ENCODE measurements at regions not wholly inside any gene's neighbourhood (a gene's known extent, or its start where the extent isn't known, plus 50 kb on each side); places are given as distances from the start of the nearest gene placed in this dataset.

DNA sequence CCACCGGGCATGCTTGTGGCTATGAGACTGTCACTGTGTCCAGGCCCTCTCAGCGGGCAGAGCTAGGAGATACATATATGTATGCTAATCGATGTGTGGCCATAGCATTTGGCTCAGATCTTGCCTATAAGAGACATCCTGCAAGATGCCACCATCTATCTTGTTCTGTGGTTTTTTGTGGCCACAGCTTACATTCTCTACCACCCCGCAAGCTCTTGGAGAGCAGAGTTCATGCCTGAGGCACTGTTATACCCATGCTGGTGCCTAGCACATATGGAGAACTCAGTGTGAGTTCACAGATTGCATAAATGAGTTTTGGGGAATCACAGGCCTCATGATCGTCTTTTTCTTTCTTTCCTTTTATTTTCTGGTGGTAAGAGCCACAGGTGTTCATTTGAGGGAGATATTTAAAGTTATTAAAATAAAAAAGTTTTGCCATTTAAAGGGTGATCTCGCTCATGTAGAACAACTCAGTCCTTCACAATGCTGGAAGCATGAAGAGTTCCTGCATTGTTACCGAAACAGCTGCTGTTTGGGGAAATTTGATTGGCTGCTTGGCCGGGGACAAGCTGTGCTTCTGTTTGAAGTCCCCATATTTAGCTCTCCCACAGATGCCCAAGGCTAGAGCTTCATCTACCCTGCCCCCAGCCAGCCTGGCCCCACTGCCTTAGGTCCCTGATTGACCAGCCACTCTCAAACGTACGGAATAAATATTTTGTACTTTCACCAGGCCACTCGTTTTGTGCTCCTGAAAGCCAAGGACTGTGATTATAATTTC is 169.2 kb upstream of the MAP1B start:
- no peak overlapping the region for H3K4me3 ChIP-seq (ENCODE audit: low read length in 3 of 3)
- H3K27me3 ChIP-seq (ENCODE audit: control insufficient read depth in 3 of 3, insufficient read depth in 3 of 3, low read length in 3 of 3), result no peaks in the 10 kb centered on the region
- H3K9ac ChIP-seq (ENCODE audit: low read depth in 1 of 3, low read length in 3 of 3), result no peak overlapping the region
- no peak overlapping the region for H3K27ac ChIP-seq (ENCODE audit: low read depth, low read length)
- peaks cover 0 to 2% (median 0%) of the 10 kb centered on the region in 3 donors for H3K9me3 ChIP-seq (ENCODE audit: control insufficient read depth in 3 of 3, low read length in 3 of 3)
- no peaks in the 10 kb centered on the region for H3K36me3 ChIP-seq (ENCODE audit: control insufficient read depth in 3 of 3, insufficient read depth in 3 of 3, low read length in 3 of 3)
- H3K4me1 ChIP-seq (ENCODE audit: control insufficient read depth in 3 of 3, insufficient read depth in 3 of 3, low read length in 3 of 3), result peaks cover 0 to 4% (median 2%) of the 10 kb centered on the region in 3 donors

DNA sequence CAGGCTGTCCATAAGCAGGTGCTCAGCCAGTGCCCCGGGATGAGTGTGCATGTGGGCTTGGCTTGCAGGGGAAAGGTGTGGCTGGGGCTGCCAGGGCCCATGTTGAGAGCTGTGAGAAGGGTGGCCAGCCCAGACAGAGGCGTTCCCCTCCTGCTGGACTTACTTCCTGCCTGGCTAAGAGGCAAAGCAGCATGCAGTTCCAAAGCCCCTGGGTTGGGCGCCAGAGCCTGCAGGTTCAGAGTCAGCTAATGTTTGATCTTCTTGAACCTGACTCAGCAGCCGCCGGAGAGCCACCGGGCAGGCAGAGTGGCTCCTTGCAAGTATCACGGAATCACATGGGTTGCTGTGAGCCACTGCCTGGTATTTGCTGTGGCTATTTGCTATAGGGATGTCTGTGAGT is 168.4 kb upstream of the MAP1B start:
- Histone ChIP-seq H3K27ac (ENCODE audit: low read depth, low read length) (no peak overlapping the region), H3K4me1 (ENCODE audit: control insufficient read depth in 3 of 3, insufficient read depth in 3 of 3, low read length in 3 of 3) (no peaks in the 10 kb centered on the region), H3K4me3 (ENCODE audit: low read length in 3 of 3) (no peak overlapping the region), H3K36me3 (ENCODE audit: control insufficient read depth in 3 of 3, insufficient read depth in 3 of 3, low read length in 3 of 3) (no peaks in the 10 kb centered on the region), H3K9ac (ENCODE audit: low read depth in 1 of 3, low read length in 3 of 3) (no peak overlapping the region), H3K9me3 (ENCODE audit: control insufficient read depth in 3 of 3, low read length in 3 of 3) (no peaks in the 10 kb centered on the region), H3K27me3 (ENCODE audit: control insufficient read depth in 3 of 3, insufficient read depth in 3 of 3, low read length in 3 of 3) (no peaks in the 10 kb centered on the region)

DNA sequence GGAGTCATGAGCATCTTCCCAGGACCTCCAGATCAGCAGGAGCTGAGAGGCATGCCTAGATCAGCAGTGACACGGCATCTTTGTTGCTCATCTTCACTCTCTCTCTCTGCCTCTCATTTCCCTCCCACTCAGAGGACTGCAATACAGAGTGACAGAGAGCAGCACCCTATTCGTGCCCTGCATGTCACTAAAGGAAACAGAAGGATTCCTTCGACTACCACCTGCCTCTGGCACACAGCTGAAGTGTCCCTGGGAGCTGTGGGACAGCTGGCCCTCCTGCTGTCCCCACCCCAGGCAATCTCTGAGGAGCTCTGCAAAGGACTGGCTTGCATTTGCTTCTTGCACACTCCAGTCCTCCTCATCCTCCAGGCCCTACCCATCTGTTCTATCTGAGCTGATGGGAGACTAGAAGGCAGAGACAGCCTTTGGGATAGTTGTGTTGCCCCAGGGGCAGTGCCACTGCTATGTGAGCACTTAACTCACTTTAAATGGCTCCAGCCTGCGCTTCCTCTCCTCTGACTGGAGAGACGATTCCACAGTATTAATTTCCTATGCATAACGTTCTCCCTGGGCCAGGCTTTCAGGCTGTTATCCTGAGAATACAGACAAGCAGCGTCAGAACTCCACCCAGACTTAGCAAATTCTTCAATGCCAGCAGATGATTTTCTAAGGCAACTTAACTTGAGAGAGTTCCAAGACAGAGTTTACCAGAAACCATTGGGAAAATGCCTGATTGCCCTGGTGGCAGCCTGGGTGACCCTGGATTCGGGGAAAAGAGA is 167.6 kb upstream of the MAP1B start:
- H3K9ac ChIP-seq (ENCODE audit: low read depth in 1 of 3, low read length in 3 of 3), result no peak overlapping the region
- no peaks in the 10 kb centered on the region for H3K4me1 ChIP-seq (ENCODE audit: control insufficient read depth in 3 of 3, insufficient read depth in 3 of 3, low read length in 3 of 3)
- H3K4me3 ChIP-seq (ENCODE audit: low read length in 3 of 3), result no peak overlapping the region
- peaks cover 0 to 3% (median 0%) of the 10 kb centered on the region in 3 donors for H3K27me3 ChIP-seq (ENCODE audit: control insufficient read depth in 3 of 3, insufficient read depth in 3 of 3, low read length in 3 of 3)
- no peak overlapping the region for H3K27ac ChIP-seq (ENCODE audit: low read depth, low read length)
- H3K9me3 ChIP-seq (ENCODE audit: control insufficient read depth in 3 of 3, low read length in 3 of 3), result no peaks in the 10 kb centered on the region
- H3K36me3 ChIP-seq (ENCODE audit: control insufficient read depth in 3 of 3, insufficient read depth in 3 of 3, low read length in 3 of 3), result no peaks in the 10 kb centered on the region

GRCh38 chr5:71943874-71944273 is 163.4 kb upstream of the MAP1B start:
- Histone ChIP-seq H3K4me3 (ENCODE audit: low read length in 3 of 3) (no peak overlapping the region), H3K27me3 (ENCODE audit: control insufficient read depth in 3 of 3, insufficient read depth in 3 of 3, low read length in 3 of 3) (peaks cover 0 to 3% (median 0%) of the 10 kb centered on the region in 3 donors), H3K4me1 (ENCODE audit: control insufficient read depth in 3 of 3, insufficient read depth in 3 of 3, low read length in 3 of 3) (no peaks in the 10 kb centered on the region), H3K36me3 (ENCODE audit: control insufficient read depth in 3 of 3, insufficient read depth in 3 of 3, low read length in 3 of 3) (no peaks in the 10 kb centered on the region), H3K9ac (ENCODE audit: low read depth in 1 of 3, low read length in 3 of 3) (no peak overlapping the region), H3K27ac (ENCODE audit: low read depth, low read length) (no peak overlapping the region), H3K9me3 (ENCODE audit: control insufficient read depth in 3 of 3, low read length in 3 of 3) (peaks cover 0 to 3% (median 0%) of the 10 kb centered on the region in 3 donors)

GRCh38 chr5:71945436-71945835 is 161.8 kb upstream of the MAP1B start:
- peaks cover 0 to 3% (median 0%) of the 10 kb centered on the region in 3 donors for H3K27me3 ChIP-seq (ENCODE audit: control insufficient read depth in 3 of 3, insufficient read depth in 3 of 3, low read length in 3 of 3)
- no peaks in the 10 kb centered on the region for H3K36me3 ChIP-seq (ENCODE audit: control insufficient read depth in 3 of 3, insufficient read depth in 3 of 3, low read length in 3 of 3)
- H3K9ac ChIP-seq (ENCODE audit: low read depth in 1 of 3, low read length in 3 of 3), result no peak overlapping the region
- no peaks in the 10 kb centered on the region for H3K4me1 ChIP-seq (ENCODE audit: control insufficient read depth in 3 of 3, insufficient read depth in 3 of 3, low read length in 3 of 3)
- H3K4me3 ChIP-seq (ENCODE audit: low read length in 3 of 3), result no peak overlapping the region
- peaks cover 0 to 6% (median 0%) of the 10 kb centered on the region in 3 donors for H3K9me3 ChIP-seq (ENCODE audit: control insufficient read depth in 3 of 3, low read length in 3 of 3)
- H3K27ac ChIP-seq (ENCODE audit: low read depth, low read length), result no peak overlapping the region

GRCh38 chr5:71946343-71947030 is 160.8 kb upstream of the MAP1B start:
- Histone ChIP-seq H3K4me3 (ENCODE audit: low read length in 3 of 3) (no peak overlapping the region), H3K9ac (ENCODE audit: low read depth in 1 of 3, low read length in 3 of 3) (no peak overlapping the region), H3K27me3 (ENCODE audit: control insufficient read depth in 3 of 3, insufficient read depth in 3 of 3, low read length in 3 of 3) (peaks cover 0 to 3% (median 0%) of the 10 kb centered on the region in 3 donors)

DNA sequence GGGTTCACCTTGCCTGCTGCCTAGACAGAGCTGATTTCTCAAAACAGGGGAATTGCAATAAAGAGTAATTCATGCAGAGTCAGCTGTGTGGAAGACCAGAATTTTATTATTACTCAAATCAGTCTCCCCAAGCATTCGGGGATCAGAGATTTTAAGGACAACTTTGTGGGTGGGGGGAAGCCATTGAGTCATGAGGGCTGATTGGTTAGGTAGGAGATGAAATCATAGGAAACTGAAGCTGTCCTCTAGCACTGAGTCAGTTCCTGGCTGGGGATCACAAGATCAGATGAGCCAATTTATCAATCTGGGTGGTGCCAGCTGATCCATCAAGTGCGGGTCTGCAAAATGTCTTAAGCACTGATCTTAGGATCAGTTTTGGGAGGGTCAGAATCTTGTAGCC is 159.1 kb upstream of the MAP1B start:
- Histone ChIP-seq H3K27me3 (ENCODE audit: control insufficient read depth in 3 of 3, insufficient read depth in 3 of 3, low read length in 3 of 3) (peaks cover 0 to 3% (median 0%) of the 10 kb centered on the region in 3 donors), H3K27ac (ENCODE audit: low read depth, low read length) (no peak overlapping the region), H3K4me3 (ENCODE audit: low read length in 3 of 3) (no peak overlapping the region), H3K4me1 (ENCODE audit: control insufficient read depth in 3 of 3, insufficient read depth in 3 of 3, low read length in 3 of 3) (no peaks in the 10 kb centered on the region), H3K36me3 (ENCODE audit: control insufficient read depth in 3 of 3, insufficient read depth in 3 of 3, low read length in 3 of 3) (no peaks in the 10 kb centered on the region), H3K9ac (ENCODE audit: low read depth in 1 of 3, low read length in 3 of 3) (no peak overlapping the region), H3K9me3 (ENCODE audit: control insufficient read depth in 3 of 3, low read length in 3 of 3) (peaks cover 0 to 6% (median 0%) of the 10 kb centered on the region in 3 donors)

More at GRCh38 chr5:71946343-71947030, 160.8 kb upstream of the MAP1B start:
- Histone ChIP-seq H3K27ac (ENCODE audit: low read depth, low read length) (no peak overlapping the region), H3K9me3 (ENCODE audit: control insufficient read depth in 3 of 3, low read length in 3 of 3) (peaks cover 0 to 6% (median 0%) of the 10 kb centered on the region in 3 donors), H3K36me3 (ENCODE audit: control insufficient read depth in 3 of 3, insufficient read depth in 3 of 3, low read length in 3 of 3) (no peaks in the 10 kb centered on the region), H3K4me1 (ENCODE audit: control insufficient read depth in 3 of 3, insufficient read depth in 3 of 3, low read length in 3 of 3) (no peaks in the 10 kb centered on the region)

DNA sequence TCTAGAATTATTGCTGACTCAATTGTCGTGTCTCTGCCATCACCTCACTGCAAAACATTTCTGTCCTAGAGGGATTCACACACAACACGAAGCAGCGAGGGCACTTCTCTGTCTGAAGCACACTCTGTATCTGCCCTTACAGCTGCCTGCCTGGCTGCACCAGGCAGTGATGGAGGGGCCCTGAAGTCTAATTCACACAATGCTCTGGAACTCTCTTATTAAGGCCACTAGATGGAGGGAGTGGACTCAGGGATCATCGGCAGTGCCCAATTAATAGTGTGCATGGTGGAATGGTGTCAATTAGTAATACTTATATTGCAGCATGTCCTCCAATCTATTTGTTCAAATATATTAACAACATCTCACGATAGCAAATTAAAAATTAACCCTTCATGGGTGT is 157.5 kb upstream of the MAP1B start:
- no peaks in the 10 kb centered on the region for H3K4me1 ChIP-seq (ENCODE audit: control insufficient read depth in 3 of 3, insufficient read depth in 3 of 3, low read length in 3 of 3)
- H3K27ac ChIP-seq (ENCODE audit: low read depth, low read length), result no peak overlapping the region
- H3K4me3 ChIP-seq (ENCODE audit: low read length in 3 of 3), result no peak overlapping the region
- no peak overlapping the region for H3K9ac ChIP-seq (ENCODE audit: low read depth in 1 of 3, low read length in 3 of 3)
- H3K9me3 ChIP-seq (ENCODE audit: control insufficient read depth in 3 of 3, low read length in 3 of 3), result peaks cover 0 to 6% (median 0%) of the 10 kb centered on the region in 3 donors
- H3K27me3 ChIP-seq (ENCODE audit: control insufficient read depth in 3 of 3, insufficient read depth in 3 of 3, low read length in 3 of 3), result no peaks in the 10 kb centered on the region
- no peaks in the 10 kb centered on the region for H3K36me3 ChIP-seq (ENCODE audit: control insufficient read depth in 3 of 3, insufficient read depth in 3 of 3, low read length in 3 of 3)

GRCh38 chr5:71953866-71954265 is 153.4 kb upstream of the MAP1B start:
- no peak overlapping the region for H3K27ac ChIP-seq (ENCODE audit: low read depth, low read length)
- H3K27me3 ChIP-seq (ENCODE audit: control insufficient read depth in 3 of 3, insufficient read depth in 3 of 3, low read length in 3 of 3), result peaks cover 0 to 2% (median 0%) of the 10 kb centered on the region in 3 donors
- no peaks in the 10 kb centered on the region for H3K36me3 ChIP-seq (ENCODE audit: control insufficient read depth in 3 of 3, insufficient read depth in 3 of 3, low read length in 3 of 3)
- H3K9me3 ChIP-seq (ENCODE audit: control insufficient read depth in 3 of 3, low read length in 3 of 3), result peaks cover 0 to 3% (median 0%) of the 10 kb centered on the region in 3 donors
- no peak overlapping the region for H3K4me3 ChIP-seq (ENCODE audit: low read length in 3 of 3)
- no peaks in the 10 kb centered on the region for H3K4me1 ChIP-seq (ENCODE audit: control insufficient read depth in 3 of 3, insufficient read depth in 3 of 3, low read length in 3 of 3)
- H3K9ac ChIP-seq (ENCODE audit: low read depth in 1 of 3, low read length in 3 of 3), result no peak overlapping the region
